Gastroesophageal sphincter (tissue), 3 donors: ENCODE measurements at regions not wholly inside any gene's neighbourhood (a gene's known extent, or its start where the extent isn't known, plus 50 kb on each side); places are given as distances from the start of the nearest gene placed in this dataset.
"Not testable (repeated sequence)": the region's sequence is repeated elsewhere in the genome, so short reads cannot be mapped to it uniquely, and the experiment has no call there.

ENCODE experiments used
- CTCF ChIP-seq, 4 experiments: fragments of 200-600 bp in 2 of 4; fragments of 450-650 bp in 2 of 4; sonication (generic) in 1 of 4; IDR thresholded peaks; one replicate each; pipeline ENCODE4 v1.5.1; 2017 to 2019; ENCODE audit warnings: antibody characterized with exemption in 4 of 4, mild to moderate bottlenecking in 2 of 4, moderate library complexity in 2 of 4
- EP300 ChIP-seq: sonication (generic); formaldehyde crosslinking; IDR thresholded peaks from one replicate; pipeline ENCODE4 v1.6.1; 2017; ENCODE audit warnings: antibody characterized with exemption, mild to moderate bottlenecking
- POLR2A ChIP-seq, 2 donors: fragments of 450-650 bp; IDR thresholded peaks; one replicate each; pipeline ENCODE4 v1.6.1; 2017; ENCODE audit warnings: antibody characterized with exemption in 2 of 2, mild to moderate bottlenecking in 2 of 2, moderate library complexity in 1 of 2
- POLR2AphosphoS5 ChIP-seq: sonication (generic); formaldehyde crosslinking; IDR thresholded peaks from one replicate; pipeline ENCODE4 v1.6.1; 2017; ENCODE audit warnings: antibody characterized with exemption

DNA sequence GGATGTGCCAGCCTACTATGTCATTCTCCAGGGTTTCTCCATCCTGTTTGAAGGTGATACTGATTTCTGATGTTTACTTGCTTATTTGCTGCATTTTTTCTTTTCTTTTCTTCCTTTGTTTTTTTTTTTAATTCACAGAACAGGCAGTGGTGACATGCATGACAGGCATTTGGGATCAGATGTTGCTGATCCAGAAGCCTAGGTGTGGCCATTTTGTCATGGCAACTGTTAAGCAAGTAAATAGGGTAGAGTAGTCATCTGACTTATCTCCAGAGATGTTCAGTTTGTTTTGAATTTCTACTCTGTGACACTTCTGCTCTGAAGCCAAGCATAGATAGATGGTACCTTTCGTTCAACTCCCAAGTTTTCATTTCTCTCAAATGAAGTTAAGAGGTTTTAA is 85.4 kb upstream of the IKBKE start:
- not testable (repeated sequence) for TF ChIP-seq CTCF (IDR thresholded peaks at IDR 0.05); POLR2AphosphoS5; POLR2A (IDR thresholded peaks at IDR 0.05); EP300
